Parathyroid adenoma (tissue), 2 donors: ENCODE measurements at regions not wholly inside any gene's neighbourhood (a gene's known extent, or its start where the extent isn't known, plus 50 kb on each side); places are given as distances from the start of the nearest gene placed in this dataset.

ENCODE experiments used
- H2AFZ ChIP-seq: fragments of 300-600 bp; sonication (generic); one replicate; pipeline ENCODE4 v1.7.0; 2017; ENCODE audit warnings: antibody characterized with exemption, mild to moderate bottlenecking
- H3K27ac ChIP-seq: fragments of 300-600 bp; sonication (generic); one replicate; pipeline ENCODE4 v1.7.0; 2017
- H3K27me3 ChIP-seq: fragments of 300-600 bp; sonication (generic); one replicate; pipeline ENCODE4 v1.7.0; 2017; ENCODE audit warnings: low read length; ENCODE audit not compliant: control insufficient read depth, insufficient read depth
- H3K36me3 ChIP-seq: fragments of 300-600 bp; sonication (generic); one replicate; pipeline ENCODE4 v1.7.0; 2017; ENCODE audit warnings: low read length; ENCODE audit not compliant: control insufficient read depth, insufficient read depth
- H3K4me1 ChIP-seq: fragments of 300-600 bp; sonication (generic); one replicate; pipeline ENCODE4 v1.7.0; 2017; ENCODE audit warnings: control low read depth
- H3K4me2 ChIP-seq: fragments of 300-600 bp; sonication (generic); one replicate; pipeline ENCODE4 v1.7.0; 2017; ENCODE audit warnings: low read length
- H3K4me3 ChIP-seq: fragments of 300-600 bp; sonication (generic); one replicate; pipeline ENCODE4 v1.7.0; 2017; ENCODE audit warnings: low read depth, low read length
- H3K79me2 ChIP-seq: fragments of 300-600 bp; sonication (generic); one replicate; pipeline ENCODE4 v1.7.0; 2017; ENCODE audit warnings: control low read depth
- H3K9ac ChIP-seq: fragments of 300-600 bp; sonication (generic); one replicate; pipeline ENCODE4 v1.7.0; 2017; ENCODE audit warnings: mild to moderate bottlenecking
- H3K9me3 ChIP-seq: fragments of 300-600 bp; sonication (generic); one replicate; pipeline ENCODE4 v1.7.0; 2017; ENCODE audit warnings: low read length; ENCODE audit not compliant: control insufficient read depth
- TF ChIP-seq, protein P1 (sequence below): fragments of 300-600 bp; sonication (generic); IDR thresholded peaks from one replicate; pipeline ENCODE4 v1.7.0; 2017; ENCODE audit warnings: antibody characterized with exemption, mild to moderate bottlenecking
- donor health status: primary hyperparathyroidism.

DNA sequence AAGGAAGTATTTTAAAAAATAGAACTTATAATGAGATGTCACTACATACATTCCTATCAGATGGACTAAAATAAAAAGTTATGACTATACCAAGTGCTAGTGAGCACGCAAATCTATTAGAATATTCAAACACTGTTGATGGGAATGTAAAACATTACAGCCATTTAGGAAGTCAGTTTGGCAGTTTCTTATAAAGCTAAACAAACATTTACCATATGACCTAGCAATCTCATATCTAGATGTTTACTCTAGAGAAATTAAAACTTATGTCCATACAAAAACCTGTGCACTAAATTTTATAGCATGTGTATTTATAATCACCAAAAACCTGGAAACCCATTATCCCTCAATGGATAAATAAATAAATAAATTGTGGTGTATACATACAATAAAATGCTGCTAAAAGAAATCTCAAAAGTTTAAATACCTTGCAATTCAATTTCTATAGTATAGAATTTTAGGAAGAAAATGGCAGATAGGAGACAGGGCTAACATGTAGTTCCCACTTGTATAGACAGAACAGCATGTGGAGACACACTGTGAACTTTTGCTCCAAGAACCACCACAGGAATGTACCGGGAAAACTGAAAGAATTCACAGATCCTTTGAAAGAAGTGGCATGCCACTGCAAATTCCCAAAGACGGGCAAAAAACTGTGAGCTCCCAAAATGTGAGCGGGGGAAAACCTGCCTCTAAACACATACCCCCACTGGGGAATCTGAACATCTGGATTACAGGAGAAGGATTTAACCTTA lies 174.6 kb upstream of the SPEF2 start:
- Histone ChIP-seq H3K27ac (no peak overlapping the region), H3K36me3 (no peaks in the 10 kb centered on the region), H3K79me2 (no peaks in the 10 kb centered on the region), H3K4me1 (no peaks in the 10 kb centered on the region), H3K27me3 (no peaks in the 10 kb centered on the region), H3K4me3 (no peak overlapping the region), H3K9me3 (no peaks in the 10 kb centered on the region), H3K9ac (no peak overlapping the region), H3K4me2 (no peak overlapping the region), H2AFZ (no peak overlapping the region)
- TF ChIP-seq, protein P1, sequence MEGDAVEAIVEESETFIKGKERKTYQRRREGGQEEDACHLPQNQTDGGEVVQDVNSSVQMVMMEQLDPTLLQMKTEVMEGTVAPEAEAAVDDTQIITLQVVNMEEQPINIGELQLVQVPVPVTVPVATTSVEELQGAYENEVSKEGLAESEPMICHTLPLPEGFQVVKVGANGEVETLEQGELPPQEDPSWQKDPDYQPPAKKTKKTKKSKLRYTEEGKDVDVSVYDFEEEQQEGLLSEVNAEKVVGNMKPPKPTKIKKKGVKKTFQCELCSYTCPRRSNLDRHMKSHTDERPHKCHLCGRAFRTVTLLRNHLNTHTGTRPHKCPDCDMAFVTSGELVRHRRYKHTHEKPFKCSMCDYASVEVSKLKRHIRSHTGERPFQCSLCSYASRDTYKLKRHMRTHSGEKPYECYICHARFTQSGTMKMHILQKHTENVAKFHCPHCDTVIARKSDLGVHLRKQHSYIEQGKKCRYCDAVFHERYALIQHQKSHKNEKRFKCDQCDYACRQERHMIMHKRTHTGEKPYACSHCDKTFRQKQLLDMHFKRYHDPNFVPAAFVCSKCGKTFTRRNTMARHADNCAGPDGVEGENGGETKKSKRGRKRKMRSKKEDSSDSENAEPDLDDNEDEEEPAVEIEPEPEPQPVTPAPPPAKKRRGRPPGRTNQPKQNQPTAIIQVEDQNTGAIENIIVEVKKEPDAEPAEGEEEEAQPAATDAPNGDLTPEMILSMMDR = no peak

DNA sequence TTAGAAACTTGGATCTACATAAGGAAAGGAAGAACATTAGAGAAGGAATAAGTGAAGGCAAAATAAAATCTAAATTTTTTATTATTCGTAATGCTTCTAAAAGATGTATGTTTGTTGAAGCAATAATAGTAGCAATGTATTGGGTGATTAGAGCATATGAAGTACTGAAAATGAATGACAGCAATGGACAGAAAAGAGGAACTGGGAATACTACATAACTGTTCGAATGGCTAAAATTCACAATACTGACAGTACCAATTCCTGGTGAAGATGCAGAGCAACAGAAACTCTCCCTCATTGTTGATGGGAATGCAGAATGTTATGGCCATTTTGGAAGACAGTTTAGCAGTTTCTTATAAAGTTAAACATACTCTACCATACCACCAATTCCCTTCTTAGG lies 177.3 kb upstream of the SPEF2 start:
- H3K27me3 ChIP-seq = no peaks in the 10 kb centered on the region
- no peak overlapping the region for H3K9ac ChIP-seq
- no peak overlapping the region for H3K27ac ChIP-seq
- H3K4me1 ChIP-seq = peaks cover 4% of the 10 kb centered on the region
- H3K4me3 ChIP-seq = no peak overlapping the region
- no peaks in the 10 kb centered on the region for H3K79me2 ChIP-seq
- no peaks in the 10 kb centered on the region for H3K36me3 ChIP-seq
- TF ChIP-seq, protein P1 = no peak
- H3K9me3 ChIP-seq = no peaks in the 10 kb centered on the region
- no peak overlapping the region for H2AFZ ChIP-seq
- H3K4me2 ChIP-seq = no peak overlapping the region

DNA sequence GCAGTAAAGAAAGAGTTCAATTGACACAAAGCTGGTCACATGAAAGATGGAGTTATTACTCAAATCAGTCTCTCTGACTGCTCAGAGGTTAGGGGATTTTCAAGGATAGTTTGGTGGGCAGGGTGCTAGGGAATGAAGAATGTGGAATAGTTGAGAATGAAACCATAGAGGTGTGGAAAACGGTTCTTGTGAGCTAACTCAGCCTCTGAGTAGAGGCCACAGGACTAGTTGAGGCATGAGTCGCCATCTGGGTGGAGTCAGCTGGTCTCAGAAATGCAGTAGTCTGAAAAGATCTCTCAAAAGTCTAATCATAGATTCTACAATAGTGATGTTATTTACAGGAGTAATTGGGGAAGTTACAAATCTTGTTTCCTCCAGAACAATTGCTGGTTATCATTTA lies 178.9 kb upstream of the SPEF2 start:
- H3K4me2 ChIP-seq = no peak overlapping the region
- H3K4me3 ChIP-seq = no peak overlapping the region
- peaks cover 4% of the 10 kb centered on the region for H3K4me1 ChIP-seq
- H3K27ac ChIP-seq = no peak overlapping the region
- H3K9ac ChIP-seq = no peak overlapping the region
- H2AFZ ChIP-seq = no peak overlapping the region
- no peaks in the 10 kb centered on the region for H3K36me3 ChIP-seq
- no peaks in the 10 kb centered on the region for H3K27me3 ChIP-seq
- no peaks in the 10 kb centered on the region for H3K9me3 ChIP-seq
- TF ChIP-seq, protein P1 = no peak
- no peaks in the 10 kb centered on the region for H3K79me2 ChIP-seq

DNA sequence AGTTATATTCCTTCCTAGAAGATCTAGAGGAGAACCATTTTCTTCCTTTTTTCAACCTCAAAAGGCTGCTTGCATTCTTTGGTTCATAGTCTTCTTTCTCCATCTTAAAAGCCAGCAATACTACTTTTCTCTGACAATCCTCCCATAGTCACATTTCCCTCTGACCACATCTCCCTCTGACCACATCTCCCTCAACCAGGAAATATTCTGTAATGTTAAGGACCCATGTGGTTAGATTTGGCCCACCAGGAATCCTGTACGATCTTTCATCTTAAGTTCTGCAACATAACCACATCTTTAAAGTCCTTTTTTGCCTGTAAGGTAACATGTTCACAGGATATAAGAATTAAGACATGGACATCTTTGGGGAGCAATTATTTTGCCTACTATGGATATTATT lies 179.4 kb upstream of the SPEF2 start:
- Histone ChIP-seq H3K9me3 (no peaks in the 10 kb centered on the region), H3K4me1 (peaks cover 4% of the 10 kb centered on the region), H3K27ac (no peak overlapping the region), H3K79me2 (no peaks in the 10 kb centered on the region), H3K36me3 (no peaks in the 10 kb centered on the region), H3K4me2 (no peak overlapping the region), H3K9ac (no peak overlapping the region), H3K27me3 (no peaks in the 10 kb centered on the region), H2AFZ (no peak overlapping the region), H3K4me3 (no peak overlapping the region)
- TF ChIP-seq, protein P1 = no peak
